HCT116 (cell line): ENCODE measurements at regions not wholly inside any gene's neighbourhood (a gene's known extent, or its start where the extent isn't known, plus 50 kb on each side); places are given as distances from the start of the nearest gene placed in this dataset.

Experiments used
- CBX3 ChIP-seq: IDR thresholded peaks from 2 replicates; pipeline ENCODE4 v1.6.1; 2012; ENCODE audit warnings: low read depth
- CTCF ChIP-seq, 3 experiments: fragments of 200-600 bp in 1 of 3; sonication (generic) in 1 of 3; IDR thresholded peaks in 2 of 3; conservative IDR thresholded peaks in 1 of 3; 2 replicates each; pipeline ENCODE4 v1.5.1; 2012 to 2017; ENCODE audit warnings: low read depth in 2 of 3, low read length in 2 of 3, antibody characterized with exemption in 1 of 3, borderline replicate concordance in 1 of 3, control low read depth in 1 of 3, mild to moderate bottlenecking in 1 of 3, mixed read lengths in 1 of 3, mixed run types in 1 of 3, moderate library complexity in 1 of 3; ENCODE audit not compliant: insufficient read depth in 1 of 3
- MAX ChIP-seq: IDR thresholded peaks from 2 replicates; pipeline ENCODE4 v1.6.1; 2012
- POLR2A ChIP-seq: IDR thresholded peaks from 2 replicates; pipeline ENCODE4 v1.7.0; 2011; ENCODE audit warnings: borderline replicate concordance; ENCODE audit not compliant: insufficient read depth, insufficient read length; ENCODE audit errors: extremely low read depth
- RAD21 ChIP-seq: IDR thresholded peaks from 2 replicates; pipeline ENCODE4 v1.6.1; 2012; ENCODE audit warnings: low read depth, mild to moderate bottlenecking

- TF ChIP-seq CBX3, result no peak
- no peak for TF ChIP-seq POLR2A
- no peak for TF ChIP-seq CTCF (IDR thresholded peaks at IDR 0.05 in 2 of 3, conservative IDR thresholded peaks at IDR 0.05 in 1 of 3; ENCODE audit: borderline replicate concordance in 1 of 3, insufficient read depth in 1 of 3, low read depth in 2 of 3, low read length in 2 of 3)
- TF ChIP-seq MAX, result no peak
- TF ChIP-seq RAD21, result no peak
These were observed 381.9 kb upstream of the SEMA3C start for GRCh38 chr7:81300753-81301152.
